HG03139 (cell line): ENCODE measurements at regions not wholly inside any gene's neighbourhood (a gene's known extent, or its start where the extent isn't known, plus 50 kb on each side); places are given as distances from the start of the nearest gene placed in this dataset.

Experiments
- ATAC-seq: cut with Tn5 transposase; IDR thresholded peaks from one replicate; pipeline ENCODE4 v1.9.1; 2021; ENCODE audit not compliant: unreplicated experiment

- no peak for ATAC-seq
These were observed 61.0 kb downstream of the GTPBP8 start for GRCh38 chr3:113051787-113052186.

GRCh38 chr3:113053169-113053568 lies 62.4 kb downstream of the GTPBP8 start:
- no peak for ATAC-seq

GRCh38 chr3:113054552-113054951 lies 63.8 kb downstream of the GTPBP8 start:
- ATAC-seq: no peak

GRCh38 chr3:113055201-113055600 lies 64.4 kb downstream of the GTPBP8 start:
- no peak for ATAC-seq

- no peak for ATAC-seq
These were observed 65.2 kb downstream of the GTPBP8 start for GRCh38 chr3:113055961-113056360.

- peak; percentile 76 for ATAC-seq
These were observed 66.3 kb downstream of the GTPBP8 start for GRCh38 chr3:113057117-113057516.

GRCh38 chr3:113058188-113058587 lies 67.4 kb downstream of the GTPBP8 start:
- no peak for ATAC-seq

- no peak for ATAC-seq
These were observed 71.9 kb downstream of the GTPBP8 start for GRCh38 chr3:113062705-113063104.

- no peak for ATAC-seq
These were observed 72.5 kb downstream of the GTPBP8 start for GRCh38 chr3:113063126-113063894.

GRCh38 chr3:113064183-113064582 lies 73.4 kb downstream of the GTPBP8 start:
- ATAC-seq: no peak

GRCh38 chr3:113065336-113065735 lies 74.6 kb downstream of the GTPBP8 start:
- no peak for ATAC-seq

GRCh38 chr3:113070072-113070640 lies 79.4 kb downstream of the GTPBP8 start:
- no peak for ATAC-seq

GRCh38 chr3:113070681-113071113 lies 79.9 kb downstream of the GTPBP8 start:
- peak; percentile 96 for ATAC-seq

- ATAC-seq: no peak
These were observed 84.8 kb downstream of the GTPBP8 start for GRCh38 chr3:113075588-113075987.

- ATAC-seq: peak; percentile 69
These were observed 88.6 kb downstream of the GTPBP8 start for GRCh38 chr3:113079218-113079961.

- no peak for ATAC-seq
These were observed 94.0 kb downstream of the GTPBP8 start for GRCh38 chr3:113084777-113085176.

GRCh38 chr3:113086560-113087461 lies 96.0 kb downstream of the GTPBP8 start:
- ATAC-seq: no peak

GRCh38 chr3:113088616-113089015 lies 97.8 kb downstream of the GTPBP8 start:
- ATAC-seq: no peak

GRCh38 chr3:113091417-113091816 lies 100.6 kb downstream of the GTPBP8 start:
- no peak for ATAC-seq

GRCh38 chr3:113092746-113093145 lies 102.0 kb downstream of the GTPBP8 start:
- no peak for ATAC-seq
